ENCODE measurements at regions not wholly inside any gene's neighbourhood (a gene's known extent, or its start where the extent isn't known, plus 50 kb on each side); places are given as distances from the start of the nearest gene placed in this dataset.
A peak's percentile ranks its signal among the peaks of the same experiment; 100 is the strongest.

- TF ChIP-seq, protein P1, sequence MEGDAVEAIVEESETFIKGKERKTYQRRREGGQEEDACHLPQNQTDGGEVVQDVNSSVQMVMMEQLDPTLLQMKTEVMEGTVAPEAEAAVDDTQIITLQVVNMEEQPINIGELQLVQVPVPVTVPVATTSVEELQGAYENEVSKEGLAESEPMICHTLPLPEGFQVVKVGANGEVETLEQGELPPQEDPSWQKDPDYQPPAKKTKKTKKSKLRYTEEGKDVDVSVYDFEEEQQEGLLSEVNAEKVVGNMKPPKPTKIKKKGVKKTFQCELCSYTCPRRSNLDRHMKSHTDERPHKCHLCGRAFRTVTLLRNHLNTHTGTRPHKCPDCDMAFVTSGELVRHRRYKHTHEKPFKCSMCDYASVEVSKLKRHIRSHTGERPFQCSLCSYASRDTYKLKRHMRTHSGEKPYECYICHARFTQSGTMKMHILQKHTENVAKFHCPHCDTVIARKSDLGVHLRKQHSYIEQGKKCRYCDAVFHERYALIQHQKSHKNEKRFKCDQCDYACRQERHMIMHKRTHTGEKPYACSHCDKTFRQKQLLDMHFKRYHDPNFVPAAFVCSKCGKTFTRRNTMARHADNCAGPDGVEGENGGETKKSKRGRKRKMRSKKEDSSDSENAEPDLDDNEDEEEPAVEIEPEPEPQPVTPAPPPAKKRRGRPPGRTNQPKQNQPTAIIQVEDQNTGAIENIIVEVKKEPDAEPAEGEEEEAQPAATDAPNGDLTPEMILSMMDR (conservative IDR thresholded peaks at IDR 0.05; ENCODE audit: low read depth, low read length), result no peak
- H3K4me3 ChIP-seq (ENCODE audit: low read length), result no peak overlapping the region
- DNase-seq (ENCODE audit: low read depth), result no peak
Measured at GRCh38 chr2:20509301-20509769, 62.5 kb downstream of the RHOB start.

DNA sequence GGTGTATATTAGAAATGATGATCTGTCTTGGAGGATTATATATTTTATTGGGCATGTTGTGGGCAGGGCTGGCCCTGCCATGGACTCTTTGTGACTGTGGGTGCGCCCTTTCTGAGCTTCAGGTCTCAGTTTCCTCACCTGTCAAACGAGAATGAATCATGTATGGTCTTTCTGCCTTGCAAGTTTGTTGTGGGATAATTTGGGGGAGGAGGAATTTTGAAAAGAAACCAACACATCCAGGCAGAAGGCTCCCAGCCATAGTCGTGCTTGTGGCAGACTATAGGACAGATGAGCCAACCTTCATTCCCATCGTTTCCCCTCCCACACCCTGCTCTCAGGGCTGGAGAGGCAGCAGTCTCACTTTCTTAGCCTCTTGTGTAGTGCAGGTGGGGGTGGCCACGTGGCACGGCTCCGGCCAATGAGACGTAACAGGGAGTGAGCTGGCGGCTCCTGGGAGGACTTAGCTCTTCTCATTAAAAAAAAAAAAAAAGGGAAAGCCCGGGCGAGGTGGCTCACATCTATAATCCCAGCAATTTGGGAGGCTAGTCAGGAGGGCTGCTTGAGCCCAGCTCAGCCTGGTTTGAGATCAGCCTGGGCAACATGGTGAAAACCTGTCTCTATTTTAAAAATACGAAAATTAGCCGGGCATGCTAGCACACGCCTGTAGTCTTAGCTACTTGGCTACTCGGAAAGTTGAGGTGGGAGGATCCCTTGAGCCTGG is 63.1 kb downstream of the RHOB start:
- peak; percentile 80 for DNase-seq (ENCODE audit: low read depth)
- TF ChIP-seq, protein P1 (conservative IDR thresholded peaks at IDR 0.05; ENCODE audit: low read depth, low read length), result no peak
- H3K4me3 ChIP-seq (ENCODE audit: low read length), result no peak overlapping the region

DNA sequence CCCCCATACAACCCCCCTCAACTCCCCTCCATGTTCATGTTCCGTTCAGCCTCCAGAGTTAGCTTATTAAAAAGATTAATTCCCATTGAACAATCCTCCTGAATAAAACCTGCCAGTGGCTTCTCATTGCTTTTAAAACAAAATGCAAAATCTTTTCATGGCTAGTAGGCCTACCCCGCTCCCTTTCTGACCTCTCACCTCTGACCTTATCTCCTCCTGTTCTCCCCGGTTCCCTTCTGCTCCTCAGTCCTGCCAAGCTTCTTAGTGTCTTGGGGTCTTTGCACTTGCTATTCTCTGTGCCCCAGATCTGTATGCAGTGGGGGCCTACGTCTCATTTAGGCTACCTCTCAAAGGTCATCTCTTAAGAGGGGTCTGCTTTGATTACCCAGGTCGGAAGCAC is 64.3 kb downstream of the RHOB start:
- H3K4me3 ChIP-seq (ENCODE audit: low read length), result no peak overlapping the region
- TF ChIP-seq, protein P1 (conservative IDR thresholded peaks at IDR 0.05; ENCODE audit: low read depth, low read length), result no peak
- no peak for DNase-seq (ENCODE audit: low read depth)

DNA sequence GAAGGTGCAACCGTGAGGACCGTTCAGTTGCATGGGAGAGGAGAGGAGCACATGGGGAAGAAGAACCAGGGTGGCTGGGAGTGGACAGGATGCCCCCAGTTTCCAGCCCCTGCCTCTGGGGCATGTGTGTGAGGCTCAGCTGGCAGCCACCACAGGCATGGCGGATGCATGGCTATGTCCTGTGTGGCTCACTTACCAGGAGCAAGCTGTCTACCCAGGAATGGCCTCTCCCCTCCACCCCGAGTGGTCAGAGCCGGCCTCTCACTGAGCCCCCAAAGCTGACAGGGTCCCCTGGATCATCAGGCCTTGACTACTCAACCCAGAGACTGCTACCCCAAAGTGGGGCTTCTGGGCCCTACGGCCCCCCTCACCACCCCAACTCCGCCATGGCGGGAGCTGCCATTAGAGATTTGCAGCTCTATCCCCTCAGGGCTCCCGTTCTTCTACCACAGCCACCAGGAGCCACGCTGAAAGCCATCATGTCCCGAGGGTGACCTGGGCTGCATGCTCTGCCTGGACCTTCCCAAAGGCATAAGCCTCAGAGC is 65.3 kb downstream of the RHOB start:
- H3K4me3 ChIP-seq (ENCODE audit: low read length), result no peak overlapping the region
- DNase-seq (ENCODE audit: low read depth), result no peak
- TF ChIP-seq, protein P1 (conservative IDR thresholded peaks at IDR 0.05; ENCODE audit: low read depth, low read length), result no peak

- TF ChIP-seq, protein P1 (conservative IDR thresholded peaks at IDR 0.05; ENCODE audit: low read depth, low read length), result no peak
- H3K4me3 ChIP-seq (ENCODE audit: low read length), result no peak overlapping the region
- DNase-seq (ENCODE audit: low read depth), result no peak
Measured at GRCh38 chr2:20513946-20514345, 67.1 kb downstream of the RHOB start.

DNA sequence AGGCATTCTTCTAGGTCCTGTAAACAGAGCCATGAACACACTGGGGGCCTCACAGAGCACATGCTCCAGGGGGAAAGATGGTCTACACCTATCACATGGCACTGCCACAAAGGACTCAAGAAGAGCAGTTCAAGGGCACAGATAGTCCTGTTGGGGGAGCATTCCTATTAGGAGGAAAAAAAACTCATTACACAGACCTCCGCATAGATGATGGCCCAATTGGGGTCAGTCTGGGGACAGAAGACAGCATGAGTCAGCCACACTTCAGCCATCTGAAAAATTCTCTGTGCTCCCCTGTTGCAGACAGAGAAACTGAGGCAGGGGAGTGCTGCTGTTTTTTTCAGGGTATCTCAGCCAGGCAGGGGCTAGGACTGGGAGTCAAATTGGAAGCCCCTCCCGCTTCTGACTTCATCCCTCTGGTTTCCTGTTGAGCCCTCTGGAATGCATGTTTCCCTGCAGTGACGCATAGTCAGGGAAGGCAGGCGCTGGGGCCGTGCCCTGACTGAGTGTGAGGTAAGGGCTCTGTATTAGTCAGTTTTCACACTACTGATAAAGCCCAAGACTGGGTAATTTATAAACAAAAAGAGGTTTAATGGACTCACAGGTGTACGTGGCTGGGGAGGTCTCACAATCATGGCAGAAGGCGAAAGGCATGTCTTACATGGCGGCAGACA is 67.9 kb downstream of the RHOB start:
- TF ChIP-seq, protein P1 (conservative IDR thresholded peaks at IDR 0.05; ENCODE audit: low read depth, low read length), result peak; percentile 5
- no peak overlapping the region for H3K4me3 ChIP-seq (ENCODE audit: low read length)
- DNase-seq (ENCODE audit: low read depth), result peak; percentile 95
